ENCODE measurements at regions not wholly inside any gene's neighbourhood (a gene's known extent, or its start where the extent isn't known, plus 50 kb on each side); places are given as distances from the start of the nearest gene placed in this dataset.

DNA sequence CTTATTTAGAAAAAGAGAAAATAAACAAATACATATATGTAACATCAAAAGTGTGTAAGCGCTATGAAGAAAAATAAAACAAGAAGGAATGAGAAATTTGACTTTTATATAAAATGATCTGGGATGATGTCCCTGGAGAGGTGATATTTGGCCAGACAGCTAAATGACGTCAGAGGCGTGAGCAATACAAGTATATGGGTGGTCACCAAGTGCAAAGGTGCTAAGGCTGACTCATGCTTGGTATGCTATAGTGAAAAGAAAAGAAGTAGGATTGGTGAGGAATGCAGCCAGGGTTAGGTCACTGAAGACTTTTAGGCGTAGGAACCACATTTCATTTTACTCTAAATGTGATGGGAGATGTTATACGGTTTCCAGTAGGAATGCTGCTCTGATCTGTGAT lies 1049.1 kb upstream of the TENM3 start:
- TF ChIP-seq, protein P1, sequence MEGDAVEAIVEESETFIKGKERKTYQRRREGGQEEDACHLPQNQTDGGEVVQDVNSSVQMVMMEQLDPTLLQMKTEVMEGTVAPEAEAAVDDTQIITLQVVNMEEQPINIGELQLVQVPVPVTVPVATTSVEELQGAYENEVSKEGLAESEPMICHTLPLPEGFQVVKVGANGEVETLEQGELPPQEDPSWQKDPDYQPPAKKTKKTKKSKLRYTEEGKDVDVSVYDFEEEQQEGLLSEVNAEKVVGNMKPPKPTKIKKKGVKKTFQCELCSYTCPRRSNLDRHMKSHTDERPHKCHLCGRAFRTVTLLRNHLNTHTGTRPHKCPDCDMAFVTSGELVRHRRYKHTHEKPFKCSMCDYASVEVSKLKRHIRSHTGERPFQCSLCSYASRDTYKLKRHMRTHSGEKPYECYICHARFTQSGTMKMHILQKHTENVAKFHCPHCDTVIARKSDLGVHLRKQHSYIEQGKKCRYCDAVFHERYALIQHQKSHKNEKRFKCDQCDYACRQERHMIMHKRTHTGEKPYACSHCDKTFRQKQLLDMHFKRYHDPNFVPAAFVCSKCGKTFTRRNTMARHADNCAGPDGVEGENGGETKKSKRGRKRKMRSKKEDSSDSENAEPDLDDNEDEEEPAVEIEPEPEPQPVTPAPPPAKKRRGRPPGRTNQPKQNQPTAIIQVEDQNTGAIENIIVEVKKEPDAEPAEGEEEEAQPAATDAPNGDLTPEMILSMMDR (IDR thresholded peaks at IDR 0.05): no peak
- TF ChIP-seq POLR2A (IDR thresholded peaks at IDR 0.05): no peak

All from heart left ventricle (tissue), 13 donors.